A172 (cell line): ENCODE measurements at regions not wholly inside any gene's neighbourhood (a gene's known extent, or its start where the extent isn't known, plus 50 kb on each side); places are given as distances from the start of the nearest gene placed in this dataset.
A peak's percentile ranks its signal among the peaks of the same experiment; 100 is the strongest.

Source experiments
- DNase-seq: peaks from one replicate; pipeline ENCODE4 v3.0.0-alpha.2; 2015; ENCODE audit warnings: low spot score

GRCh38 chr9:129506041-129506440 lies 114.9 kb downstream of the C9orf50 start:
- DNase-seq = no peak

- DNase-seq = no peak
Measured at GRCh38 chr9:129505270-129505902, 115.5 kb downstream of the C9orf50 start.

- DNase-seq = no peak
Measured at GRCh38 chr9:129504404-129504803, 116.5 kb downstream of the C9orf50 start.

GRCh38 chr9:129501771-129502319 lies 119.1 kb downstream of the C9orf50 start:
- DNase-seq = no peak

- DNase-seq = no peak
Measured at GRCh38 chr9:129500863-129501770, 119.8 kb downstream of the C9orf50 start.

GRCh38 chr9:129500161-129500862 lies 120.6 kb downstream of the C9orf50 start:
- no peak for DNase-seq

- DNase-seq = no peak
Measured at GRCh38 chr9:129498451-129499384, 122.2 kb downstream of the C9orf50 start.

- no peak for DNase-seq
Measured at GRCh38 chr9:129497813-129498450, 123.0 kb downstream of the C9orf50 start.

GRCh38 chr9:129497005-129497812 lies 123.7 kb downstream of the C9orf50 start:
- DNase-seq = peak; percentile 33

- peak; percentile 93 for DNase-seq
Measured at GRCh38 chr9:129496473-129497004, 124.4 kb downstream of the C9orf50 start.

GRCh38 chr9:129495620-129496472 lies 125.1 kb downstream of the C9orf50 start:
- peak; percentile 86 for DNase-seq

GRCh38 chr9:129494113-129494789 lies 126.7 kb downstream of the C9orf50 start:
- no peak for DNase-seq

- no peak for DNase-seq
Measured at GRCh38 chr9:129493706-129494047, 127.2 kb downstream of the C9orf50 start.

GRCh38 chr9:129493002-129493705 lies 127.7 kb downstream of the C9orf50 start:
- no peak for DNase-seq

- no peak for DNase-seq
Measured at GRCh38 chr9:129491487-129491855, 129.4 kb downstream of the C9orf50 start.

GRCh38 chr9:129490583-129491486 lies 130.1 kb downstream of the C9orf50 start:
- DNase-seq = no peak
